ENCODE measurements at regions not wholly inside any gene's neighbourhood (a gene's known extent, or its start where the extent isn't known, plus 50 kb on each side); places are given as distances from the start of the nearest gene placed in this dataset.

GRCh38 chr3:71896751-71897150 is 111.8 kb upstream of the PROK2 start:
- H2BK120ac ChIP-seq (ENCODE audit: low read depth, low read length, poor library complexity, severe bottlenecking) = no peak overlapping the region
- no peaks in the 10 kb centered on the region for H3K9me3 ChIP-seq (ENCODE audit: control insufficient read depth, low read depth, low read length)
- H3K4me2 ChIP-seq (ENCODE audit: insufficient read depth, insufficient read length, low read length) = no peak overlapping the region
- Mint-ChIP-seq H3K9me3 (peaks cover 0 to 3% of the 10 kb centered on the region in 2 experiments; a peak in 1 of 5 replicates), H3K27me3 (ENCODE audit: low read depth) (no peaks in the 10 kb centered on the region; the same call in 1 of the 2 replicates), H3K36me3 (ENCODE audit: insufficient read depth in 1 of 3, low read depth in 3 of 3) (no peaks in the 10 kb centered on the region), H3K4me3 (no peak overlapping the region), H3K4me1 (peaks cover 24 to 25% of the 10 kb centered on the region in 2 experiments), H3K27ac (no peak overlapping the region)
- no peaks in the 10 kb centered on the region for H3K27me3 ChIP-seq (ENCODE audit: insufficient read depth, low read length)
- no peaks in the 10 kb centered on the region for H4K20me1 ChIP-seq (ENCODE audit: control insufficient read depth, insufficient read depth, insufficient read length)
- no peak overlapping the region for H2BK20ac ChIP-seq (ENCODE audit: low read depth, low read length, poor library complexity, severe bottlenecking)
- no peak overlapping the region for H3K14ac ChIP-seq (ENCODE audit: insufficient read depth, low read length)
- DNase-seq = no peak
- no peak overlapping the region for H2AK5ac ChIP-seq (ENCODE audit: insufficient read length, low read length)
- H3K27ac ChIP-seq (ENCODE audit: insufficient read length, low read depth, low read length) = no peak overlapping the region
- H3K9ac ChIP-seq (ENCODE audit: extremely low read depth, insufficient read length, low read length) = no peak overlapping the region
- no peaks in the 10 kb centered on the region for H3K4me1 ChIP-seq (ENCODE audit: insufficient read depth, low read length)
- no peaks in the 10 kb centered on the region for H3K79me2 ChIP-seq (ENCODE audit: insufficient read depth, low read length)
- H2BK15ac ChIP-seq (ENCODE audit: low read depth, low read length) = no peak overlapping the region
- no peak overlapping the region for H3K23ac ChIP-seq (ENCODE audit: insufficient read length, low read depth, low read length)
- H3T11ph ChIP-seq (ENCODE audit: low read length) = no peak overlapping the region
- H3K4ac ChIP-seq (ENCODE audit: low read depth, low read length) = no peak overlapping the region
- no peak overlapping the region for H3K56ac ChIP-seq (ENCODE audit: insufficient read length, low read depth, low read length)
- H4K8ac ChIP-seq (replicated peaks; ENCODE audit: insufficient read length, low read depth, low read length) = no peak overlapping the region
- H3K18ac ChIP-seq (ENCODE audit: insufficient read length, low read depth, low read length) = no peak overlapping the region
- H2BK12ac ChIP-seq (ENCODE audit: insufficient read length, low read depth, low read length) = no peak overlapping the region
- WGBS (ENCODE audit: extremely low coverage, insufficient read length, low lambda C conversion rate) = no CpG with 5 or more reads among the region's 4 CpGs
- TF ChIP-seq, protein P1, sequence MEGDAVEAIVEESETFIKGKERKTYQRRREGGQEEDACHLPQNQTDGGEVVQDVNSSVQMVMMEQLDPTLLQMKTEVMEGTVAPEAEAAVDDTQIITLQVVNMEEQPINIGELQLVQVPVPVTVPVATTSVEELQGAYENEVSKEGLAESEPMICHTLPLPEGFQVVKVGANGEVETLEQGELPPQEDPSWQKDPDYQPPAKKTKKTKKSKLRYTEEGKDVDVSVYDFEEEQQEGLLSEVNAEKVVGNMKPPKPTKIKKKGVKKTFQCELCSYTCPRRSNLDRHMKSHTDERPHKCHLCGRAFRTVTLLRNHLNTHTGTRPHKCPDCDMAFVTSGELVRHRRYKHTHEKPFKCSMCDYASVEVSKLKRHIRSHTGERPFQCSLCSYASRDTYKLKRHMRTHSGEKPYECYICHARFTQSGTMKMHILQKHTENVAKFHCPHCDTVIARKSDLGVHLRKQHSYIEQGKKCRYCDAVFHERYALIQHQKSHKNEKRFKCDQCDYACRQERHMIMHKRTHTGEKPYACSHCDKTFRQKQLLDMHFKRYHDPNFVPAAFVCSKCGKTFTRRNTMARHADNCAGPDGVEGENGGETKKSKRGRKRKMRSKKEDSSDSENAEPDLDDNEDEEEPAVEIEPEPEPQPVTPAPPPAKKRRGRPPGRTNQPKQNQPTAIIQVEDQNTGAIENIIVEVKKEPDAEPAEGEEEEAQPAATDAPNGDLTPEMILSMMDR (conservative IDR thresholded peaks at IDR 0.05) = no peak
- no peak overlapping the region for H4K5ac ChIP-seq (ENCODE audit: insufficient read length, low read depth, low read length)
- no peak overlapping the region for H2BK5ac ChIP-seq (ENCODE audit: insufficient read length, low read length)
- H4K91ac ChIP-seq (ENCODE audit: insufficient read length, low read depth, low read length) = no peak overlapping the region
- peaks cover 2% of the 10 kb centered on the region for H3K23me2 ChIP-seq (ENCODE audit: insufficient read length, low read depth, low read length, poor library complexity, severe bottlenecking)
- no peaks in the 10 kb centered on the region for H3K79me1 ChIP-seq (ENCODE audit: insufficient read depth, low read depth, low read length, poor library complexity, severe bottlenecking)
- no peak overlapping the region for H2AFZ ChIP-seq (ENCODE audit: low read length)

All from H9 (cell line).